Activated naive CD8-positive, alpha-beta T cell treated with anti-CD3 and anti-CD28 coated beads, Interleukin-2, amount 50 U/mL, for 24 hours (primary cell): ENCODE measurements at regions not wholly inside any gene's neighbourhood (a gene's known extent, or its start where the extent isn't known, plus 50 kb on each side); places are given as distances from the start of the nearest gene placed in this dataset.

Source experiments
- ATAC-seq: fragments of 150-1000 bp; cut with Tn5 transposase; one replicate; pipeline ENCODE4 v1.10.0; 2021
- DNase-seq: peaks from one replicate; pipeline ENCODE4 v3.0.0; 2021
- H3K27ac Mint-ChIP-seq: one replicate; pipeline ENCODE4 v1.8.0; 2021; ENCODE audit warnings: mild to moderate bottlenecking, mixed read lengths
- H3K27me3 Mint-ChIP-seq: one replicate; pipeline ENCODE4 v1.8.0; 2021; ENCODE audit warnings: mixed read lengths
- H3K36me3 Mint-ChIP-seq: one replicate; pipeline ENCODE4 v1.8.0; 2021; ENCODE audit warnings: low read depth, mixed read lengths
- H3K4me1 Mint-ChIP-seq: one replicate; pipeline ENCODE4 v1.8.0; 2021; ENCODE audit warnings: mixed read lengths
- H3K4me3 Mint-ChIP-seq: one replicate; pipeline ENCODE4 v1.8.0; 2021; ENCODE audit warnings: mild to moderate bottlenecking, moderate library complexity, mixed read lengths
- H3K9me3 Mint-ChIP-seq: one replicate; pipeline ENCODE4 v1.8.0; 2021; ENCODE audit warnings: mixed read lengths

DNA sequence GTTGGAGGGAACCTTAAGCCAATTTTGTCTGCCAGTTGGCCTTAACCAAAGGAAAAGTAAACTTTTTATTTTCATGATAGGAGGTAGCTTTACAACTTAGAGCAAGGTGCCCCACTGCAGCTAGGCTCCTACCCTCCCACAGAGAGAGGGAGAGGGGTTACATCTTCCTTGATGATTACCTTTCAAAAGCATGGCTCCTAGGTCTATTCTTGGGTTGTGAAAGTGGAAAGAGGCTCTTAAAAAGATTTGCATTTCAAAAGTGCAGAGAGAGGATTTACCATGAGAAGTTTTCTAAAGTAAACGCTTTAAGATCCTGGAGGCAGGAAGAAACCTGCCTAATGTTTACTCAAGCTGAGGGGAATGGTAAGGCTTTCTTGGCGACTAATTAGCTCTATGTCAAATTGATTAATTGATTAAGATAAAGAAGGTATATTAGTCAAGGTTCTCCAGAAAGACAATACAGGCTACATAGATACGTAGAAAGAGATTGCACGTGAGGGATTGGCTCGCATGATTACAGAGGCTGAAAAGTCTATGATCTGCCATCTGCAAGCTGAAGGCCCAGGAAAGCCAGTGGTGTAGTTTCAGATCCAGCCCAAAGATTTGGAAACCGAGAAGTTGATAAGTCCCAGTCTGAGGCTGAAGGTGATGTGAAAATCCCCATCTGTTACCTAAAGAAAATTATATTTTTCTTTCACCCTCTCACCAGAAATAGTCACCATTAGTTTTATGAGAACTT, 333.8 kb upstream of the CTNND2 start:
- Mint-ChIP-seq H3K27me3 (no peaks in the 10 kb centered on the region), H3K27ac (no peak overlapping the region), H3K9me3 (peaks cover 21% of the 10 kb centered on the region), H3K4me3 (no peak overlapping the region), H3K4me1 (no peaks in the 10 kb centered on the region), H3K36me3 (no peaks in the 10 kb centered on the region)
- no peak for DNase-seq
- no peak for ATAC-seq

DNA sequence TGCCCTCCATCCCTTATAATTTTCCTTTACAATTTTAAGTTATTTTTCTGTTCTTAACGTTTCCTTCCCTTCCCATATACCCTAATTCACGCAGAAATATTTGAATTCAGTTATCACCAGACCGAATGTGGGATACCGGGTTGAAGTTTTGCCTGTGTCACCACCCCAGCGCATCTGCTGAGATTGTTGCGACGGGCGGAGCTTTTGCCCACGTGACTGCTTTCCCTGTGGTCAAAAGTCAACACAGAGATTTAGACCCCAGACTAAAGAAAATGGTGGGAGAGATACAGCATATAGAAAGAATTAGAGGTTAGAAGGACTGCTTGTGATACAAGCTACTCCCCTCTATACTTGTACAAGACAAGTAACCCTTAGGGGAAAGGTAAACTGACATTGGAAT, 326.4 kb upstream of the CTNND2 start:
- DNase-seq (no peak), ATAC-seq (no peak)
- Mint-ChIP-seq H3K4me3 (no peak overlapping the region), H3K36me3 (no peaks in the 10 kb centered on the region), H3K4me1 (no peaks in the 10 kb centered on the region), H3K27me3 (no peaks in the 10 kb centered on the region), H3K27ac (no peak overlapping the region), H3K9me3 (peaks cover 15% of the 10 kb centered on the region)

GRCh38 chr5:12217039-12217438, 312.8 kb upstream of the CTNND2 start:
- no peaks in the 10 kb centered on the region for H3K4me1 Mint-ChIP-seq

GRCh38 chr5:12214267-12215015, 310.2 kb upstream of the CTNND2 start:
- no peak for DNase-seq

More at GRCh38 chr5:12217039-12217438, 312.8 kb upstream of the CTNND2 start:
- H3K9me3 Mint-ChIP-seq = peaks cover 16% of the 10 kb centered on the region
- no peak for ATAC-seq
- H3K36me3 Mint-ChIP-seq = no peaks in the 10 kb centered on the region
- DNase-seq = no peak
- H3K27ac Mint-ChIP-seq = no peak overlapping the region
- H3K4me3 Mint-ChIP-seq = no peak overlapping the region
- H3K27me3 Mint-ChIP-seq = no peaks in the 10 kb centered on the region

GRCh38 chr5:12208366-12209100, 304.3 kb upstream of the CTNND2 start:
- no peaks in the 10 kb centered on the region for H3K4me1 Mint-ChIP-seq
- no peaks in the 10 kb centered on the region for H3K36me3 Mint-ChIP-seq
- H3K4me3 Mint-ChIP-seq = no peak overlapping the region
- DNase-seq (no peak), ATAC-seq (no peak)
- peaks cover 6% of the 10 kb centered on the region for H3K9me3 Mint-ChIP-seq
- no peaks in the 10 kb centered on the region for H3K27me3 Mint-ChIP-seq
- no peak overlapping the region for H3K27ac Mint-ChIP-seq

More at GRCh38 chr5:12214267-12215015, 310.2 kb upstream of the CTNND2 start:
- Mint-ChIP-seq H3K36me3 (no peaks in the 10 kb centered on the region), H3K27me3 (no peaks in the 10 kb centered on the region), H3K4me3 (no peak overlapping the region), H3K9me3 (peaks cover 13% of the 10 kb centered on the region), H3K4me1 (no peaks in the 10 kb centered on the region), H3K27ac (no peak overlapping the region)
- no peak for ATAC-seq

- H3K9me3 Mint-ChIP-seq = peaks cover 6% of the 10 kb centered on the region
- no peak overlapping the region for H3K27ac Mint-ChIP-seq
- no peaks in the 10 kb centered on the region for H3K4me1 Mint-ChIP-seq
- H3K4me3 Mint-ChIP-seq = no peak overlapping the region
- ATAC-seq = no peak
- no peaks in the 10 kb centered on the region for H3K27me3 Mint-ChIP-seq
- no peaks in the 10 kb centered on the region for H3K36me3 Mint-ChIP-seq
- DNase-seq = no peak
Measured at GRCh38 chr5:12204761-12205160, 300.5 kb upstream of the CTNND2 start.

GRCh38 chr5:12193536-12193935, 289.3 kb upstream of the CTNND2 start:
- Mint-ChIP-seq H3K27ac (no peak overlapping the region), H3K27me3 (no peaks in the 10 kb centered on the region), H3K9me3 (peaks cover 24% of the 10 kb centered on the region), H3K36me3 (no peaks in the 10 kb centered on the region), H3K4me1 (no peaks in the 10 kb centered on the region), H3K4me3 (no peak overlapping the region)
- ATAC-seq (no peak), DNase-seq (no peak)

DNA sequence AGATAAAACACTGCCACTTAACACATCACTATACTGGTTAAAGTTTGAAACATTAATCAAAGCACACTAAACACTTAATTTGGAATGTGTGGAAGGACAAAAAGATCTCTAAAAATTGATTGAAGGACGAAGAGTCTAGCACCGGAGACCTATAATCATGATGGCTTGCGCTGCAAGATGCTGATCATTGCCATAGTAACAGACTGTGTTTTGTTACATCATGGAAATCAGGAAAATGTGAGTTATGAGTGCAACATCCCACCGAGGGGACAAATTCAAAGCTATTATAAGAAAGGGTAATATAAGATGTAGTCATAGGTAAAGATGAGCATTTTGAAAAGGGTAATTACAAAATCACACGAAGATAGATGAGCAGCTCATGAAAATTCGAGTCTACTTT, 278.8 kb upstream of the CTNND2 start:
- Mint-ChIP-seq H3K9me3 (peaks cover 6% of the 10 kb centered on the region), H3K27ac (no peak overlapping the region), H3K4me3 (no peak overlapping the region), H3K4me1 (no peaks in the 10 kb centered on the region), H3K27me3 (no peaks in the 10 kb centered on the region), H3K36me3 (no peaks in the 10 kb centered on the region)
- ATAC-seq (no peak), DNase-seq (no peak)

DNA sequence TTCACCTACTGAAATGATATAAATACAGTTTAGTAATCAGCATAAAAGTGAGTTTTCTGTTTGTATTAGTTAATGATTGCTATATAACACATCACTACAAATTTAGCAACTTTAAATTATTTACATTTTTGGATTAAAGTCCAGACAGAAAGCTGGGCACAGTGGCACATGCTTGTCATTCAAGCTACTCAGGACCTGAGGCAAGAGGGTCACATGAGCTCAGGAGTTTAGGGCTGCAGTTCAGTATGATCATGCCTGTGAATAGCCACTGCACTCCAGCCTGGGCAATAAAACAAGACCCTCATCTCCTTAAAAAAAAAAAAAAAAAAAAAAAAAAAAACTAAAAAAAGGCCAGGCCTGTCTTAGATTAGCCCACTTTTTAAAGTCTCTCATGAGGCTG, 273.6 kb upstream of the CTNND2 start:
- H3K27me3 Mint-ChIP-seq = no peaks in the 10 kb centered on the region
- H3K4me1 Mint-ChIP-seq = no peaks in the 10 kb centered on the region
- no peak overlapping the region for H3K4me3 Mint-ChIP-seq
- no peaks in the 10 kb centered on the region for H3K9me3 Mint-ChIP-seq
- DNase-seq = no peak
- no peak overlapping the region for H3K27ac Mint-ChIP-seq
- ATAC-seq = no peak
- H3K36me3 Mint-ChIP-seq = no peaks in the 10 kb centered on the region

DNA sequence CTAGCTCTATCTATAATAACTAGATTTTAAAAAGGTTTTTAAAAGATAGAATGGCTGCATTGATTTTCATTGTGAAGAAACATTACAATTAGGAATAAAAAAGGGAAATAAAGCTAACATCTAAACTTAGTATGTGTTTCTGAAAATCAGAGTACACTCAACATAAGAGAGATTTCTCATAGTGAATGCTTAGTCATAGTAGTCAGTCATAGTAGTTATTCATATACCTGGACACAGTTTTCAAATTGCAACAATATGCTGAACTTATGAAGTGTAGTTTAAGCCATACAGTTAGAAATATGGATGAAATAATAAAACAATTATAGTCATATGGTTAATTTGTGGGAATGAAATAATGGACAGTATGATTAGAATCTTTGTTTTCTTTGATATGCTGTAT, 273.0 kb upstream of the CTNND2 start:
- no peak overlapping the region for H3K27ac Mint-ChIP-seq
- DNase-seq (no peak), ATAC-seq (no peak)
- no peaks in the 10 kb centered on the region for H3K9me3 Mint-ChIP-seq
- no peak overlapping the region for H3K4me3 Mint-ChIP-seq
- no peaks in the 10 kb centered on the region for H3K36me3 Mint-ChIP-seq
- no peaks in the 10 kb centered on the region for H3K4me1 Mint-ChIP-seq
- H3K27me3 Mint-ChIP-seq = no peaks in the 10 kb centered on the region

GRCh38 chr5:12175914-12176585, 271.8 kb upstream of the CTNND2 start:
- DNase-seq (no peak), ATAC-seq (no peak)
- Mint-ChIP-seq H3K27ac (no peak overlapping the region), H3K27me3 (no peaks in the 10 kb centered on the region), H3K36me3 (no peaks in the 10 kb centered on the region), H3K4me1 (no peaks in the 10 kb centered on the region), H3K9me3 (no peaks in the 10 kb centered on the region), H3K4me3 (no peak overlapping the region)

DNA sequence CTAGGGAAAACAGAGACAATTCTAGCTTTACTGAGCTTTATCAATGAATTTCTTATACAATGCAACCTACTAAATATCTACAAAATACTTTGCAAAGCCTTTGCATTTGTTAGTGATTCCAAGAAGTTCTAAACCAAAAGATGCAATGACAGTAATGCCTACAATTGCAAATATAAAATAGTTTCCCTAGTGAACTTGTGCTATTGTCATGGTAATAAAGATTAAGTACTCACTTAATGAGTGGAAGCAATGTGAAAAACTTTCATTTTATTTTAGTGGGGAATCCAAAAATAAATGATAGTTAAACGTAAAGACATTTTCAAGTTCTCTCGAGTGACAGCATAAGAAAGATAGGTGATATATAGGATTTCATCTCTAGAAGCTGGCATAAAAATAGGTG, 270.5 kb upstream of the CTNND2 start:
- Mint-ChIP-seq H3K4me3 (no peak overlapping the region), H3K27ac (no peak overlapping the region), H3K9me3 (no peaks in the 10 kb centered on the region), H3K36me3 (no peaks in the 10 kb centered on the region), H3K27me3 (no peaks in the 10 kb centered on the region), H3K4me1 (no peaks in the 10 kb centered on the region)
- DNase-seq (no peak), ATAC-seq (no peak)

DNA sequence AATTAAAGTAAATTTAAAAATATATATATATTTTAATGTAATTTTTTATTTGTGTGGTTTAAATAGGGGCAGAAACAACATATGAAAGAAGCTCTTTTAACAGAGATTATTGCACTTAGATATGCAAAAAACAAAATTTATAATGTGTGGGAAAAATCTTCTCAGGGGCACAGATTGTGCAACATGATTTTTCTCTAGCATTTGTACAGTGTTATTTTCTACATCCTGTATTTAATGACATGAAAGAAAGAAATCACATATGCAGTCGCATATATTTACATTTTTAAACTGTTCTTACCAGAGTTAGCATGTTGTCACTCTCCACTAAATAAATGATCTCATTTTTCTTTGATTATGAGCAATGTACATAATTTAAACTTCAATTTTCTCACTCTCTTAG, 265.3 kb upstream of the CTNND2 start:
- Mint-ChIP-seq H3K4me3 (no peak overlapping the region), H3K27ac (no peak overlapping the region), H3K36me3 (no peaks in the 10 kb centered on the region), H3K4me1 (no peaks in the 10 kb centered on the region), H3K27me3 (no peaks in the 10 kb centered on the region), H3K9me3 (peaks cover 10% of the 10 kb centered on the region)
- no peak for DNase-seq
- no peak for ATAC-seq

GRCh38 chr5:12162863-12163262, 258.6 kb upstream of the CTNND2 start:
- no peaks in the 10 kb centered on the region for H3K36me3 Mint-ChIP-seq
- no peaks in the 10 kb centered on the region for H3K27me3 Mint-ChIP-seq
- peaks cover 25% of the 10 kb centered on the region for H3K9me3 Mint-ChIP-seq
- no peak overlapping the region for H3K27ac Mint-ChIP-seq
- no peak overlapping the region for H3K4me3 Mint-ChIP-seq
- DNase-seq (no peak), ATAC-seq (no peak)
- no peaks in the 10 kb centered on the region for H3K4me1 Mint-ChIP-seq
